GM23338 (cell line): ENCODE measurements at regions not wholly inside any gene's neighbourhood (a gene's known extent, or its start where the extent isn't known, plus 50 kb on each side); places are given as distances from the start of the nearest gene placed in this dataset.

Source experiments
- ATAC-seq: fragments of 200-7000 bp; cut with Tn5 transposase; 3 replicates; pipeline ENCODE4 v1.9.1; 2020
- DNase-seq: peaks from one replicate; pipeline ENCODE4 v3.0.0-alpha.2; 2015; ENCODE audit warnings: low spot score
- H2AFZ ChIP-seq: fragments of 200-600 bp; sonication (generic); 2 replicates; pipeline ENCODE4 v1.8.0; 2016; ENCODE audit warnings: antibody characterized with exemption, mild to moderate bottlenecking, moderate library complexity
- H3F3A ChIP-seq: fragments of 200-600 bp; sonication (generic); replicated peaks from 2 replicates; pipeline ENCODE4 v1.8.0; 2017; ENCODE audit warnings: antibody characterized with exemption, mixed run types, low read depth
- H3K27ac ChIP-seq: fragments of 200-600 bp; sonication (generic); 2 replicates; pipeline ENCODE4 v1.6.1; 2016; ENCODE audit warnings: low read depth
- H3K27me3 ChIP-seq: fragments of 200-600 bp; sonication (generic); 2 replicates; pipeline ENCODE4 v1.8.0; 2016; ENCODE audit warnings: mild to moderate bottlenecking, mixed run types, moderate library complexity; ENCODE audit not compliant: insufficient read depth
- H3K36me3 ChIP-seq: fragments of 200-600 bp; sonication (generic); 2 replicates; pipeline ENCODE4 v1.8.0; 2016; ENCODE audit warnings: mild to moderate bottlenecking; ENCODE audit not compliant: insufficient read depth
- H3K4me1 ChIP-seq: fragments of 200-600 bp; sonication (generic); 2 replicates; pipeline ENCODE4 v1.8.0; 2016; ENCODE audit warnings: mild to moderate bottlenecking, moderate library complexity; ENCODE audit not compliant: insufficient read depth
- H3K4me2 ChIP-seq: fragments of 200-600 bp; sonication (generic); 2 replicates; pipeline ENCODE4 v1.7.1; 2017; ENCODE audit warnings: mixed run types
- H3K4me3 ChIP-seq: fragments of 200-600 bp; sonication (generic); 2 replicates; pipeline ENCODE4 v1.6.1; 2016; ENCODE audit warnings: mixed run types
- H3K79me2 ChIP-seq: fragments of 200-600 bp; sonication (generic); replicated peaks from 2 replicates; pipeline ENCODE4 v1.8.0; 2017; ENCODE audit warnings: mild to moderate bottlenecking; ENCODE audit not compliant: insufficient read depth
- H3K9me2 ChIP-seq: fragments of 200-600 bp; sonication (generic); 2 replicates; pipeline ENCODE4 v1.8.0; 2017; ENCODE audit not compliant: insufficient read depth
- H4K20me1 ChIP-seq: fragments of 200-600 bp; sonication (generic); replicated peaks from 2 replicates; pipeline ENCODE4 v1.8.0; 2017; ENCODE audit warnings: mild to moderate bottlenecking; ENCODE audit not compliant: insufficient read depth
- H3K27ac Mint-ChIP-seq: 2 replicates; pipeline ENCODE4 v1.8.0; 2020; ENCODE audit warnings: inconsistent platforms, mild to moderate bottlenecking, moderate library complexity, mixed read lengths
- H3K27me3 Mint-ChIP-seq: 3 replicates; pipeline ENCODE4 v1.8.0; 2022; ENCODE audit warnings: low read depth, mild to moderate bottlenecking, moderate library complexity, mixed read lengths, inconsistent platforms; ENCODE audit not compliant: insufficient read depth, poor library complexity
- H3K36me3 Mint-ChIP-seq: 3 replicates; pipeline ENCODE4 v1.8.0; 2021; ENCODE audit warnings: low read depth, mild to moderate bottlenecking, inconsistent platforms, moderate library complexity, mixed read lengths
- H3K4me1 Mint-ChIP-seq: 3 replicates; pipeline ENCODE4 v1.8.0; 2020; ENCODE audit warnings: mild to moderate bottlenecking, inconsistent platforms, mixed read lengths
- H3K4me3 Mint-ChIP-seq: 3 replicates; pipeline ENCODE4 v1.8.0; 2021; ENCODE audit warnings: moderate library complexity, mild to moderate bottlenecking, inconsistent platforms, mixed read lengths
- H3K9me3 Mint-ChIP-seq: 3 replicates; pipeline ENCODE4 v1.8.0; 2020; ENCODE audit warnings: moderate library complexity, mild to moderate bottlenecking, inconsistent platforms, mixed read lengths
- CREB1 ChIP-seq: fragments of 250-450 bp; sonication (Bioruptor Pico); IDR thresholded peaks from 2 replicates; pipeline ENCODE4 v1.5.0; 2020; ENCODE audit warnings: low read depth, mild to moderate bottlenecking, moderate library complexity
- CTCF ChIP-seq, 2 experiments: fragments of 200-600 bp in 1 of 2; sonication (generic) in 1 of 2; conservative IDR thresholded peaks; 2 replicates each; pipeline versions ENCODE4 v1.5.1 to v1.6.1; 2016 to 2017; ENCODE audit warnings: antibody characterized with exemption in 2 of 2, low read depth in 2 of 2, mild to moderate bottlenecking in 2 of 2, moderate library complexity in 1 of 2
- ETS1 ChIP-seq: IDR thresholded peaks from 2 replicates; pipeline ENCODE4 v1.6.1; 2016; ENCODE audit warnings: antibody characterized with exemption
- EZH2 ChIP-seq: fragments of 200-600 bp; sonication (generic); IDR thresholded peaks from one replicate; pipeline ENCODE4 v1.8.0; 2017; ENCODE audit warnings: antibody characterized with exemption, mild to moderate bottlenecking, low read depth; ENCODE audit not compliant: unreplicated experiment
- EZH2phosphoT487 ChIP-seq: fragments of 200-600 bp; sonication (generic); IDR thresholded peaks from one replicate; pipeline ENCODE4 v1.8.1; 2018; ENCODE audit warnings: antibody characterized with exemption; ENCODE audit not compliant: unreplicated experiment
- JUNB ChIP-seq: IDR thresholded peaks from one replicate; pipeline ENCODE4 v1.6.1; 2016; ENCODE audit warnings: antibody characterized with exemption; ENCODE audit not compliant: unreplicated experiment
- NANOG ChIP-seq: IDR thresholded peaks from 2 replicates; pipeline ENCODE4 v1.6.1; 2016; ENCODE audit warnings: antibody characterized with exemption, borderline replicate concordance
- REST ChIP-seq: IDR thresholded peaks from one replicate; pipeline ENCODE4 v1.6.1; 2018; ENCODE audit warnings: antibody characterized with exemption; ENCODE audit not compliant: unreplicated experiment
- STAT1 ChIP-seq: IDR thresholded peaks from one replicate; pipeline ENCODE4 v1.6.1; 2016; ENCODE audit warnings: antibody characterized with exemption; ENCODE audit not compliant: unreplicated experiment
- ZNF114 ChIP-seq: fragments of 250-450 bp; sonication (Bioruptor Pico); IDR thresholded peaks from 2 replicates; pipeline ENCODE4 v1.5.0; 2020; ENCODE audit warnings: mild to moderate bottlenecking, moderate library complexity
- ZNF331 ChIP-seq: fragments of 250-450 bp; sonication (Bioruptor Pico); IDR thresholded peaks from 2 replicates; pipeline ENCODE4 v1.5.0; 2020; ENCODE audit warnings: low read depth, mild to moderate bottlenecking, moderate library complexity
- ZNF462 ChIP-seq: fragments of 250-450 bp; sonication (Bioruptor Pico); IDR thresholded peaks from 2 replicates; pipeline ENCODE4 v1.5.0; 2020; ENCODE audit warnings: mild to moderate bottlenecking, moderate library complexity

- Histone ChIP-seq H3K4me1 (no peaks in the 10 kb centered on the region), H3K9me2 (no peaks in the 10 kb centered on the region), H3F3A (no peaks in the 10 kb centered on the region), H3K27ac (no peak overlapping the region), H2AFZ (no peak overlapping the region), H3K36me3 (no peaks in the 10 kb centered on the region), H3K4me3 (no peak overlapping the region), H3K79me2 (no peaks in the 10 kb centered on the region), H3K4me2 (no peak overlapping the region), H4K20me1 (no peaks in the 10 kb centered on the region), H3K27me3 (no peaks in the 10 kb centered on the region)
- Mint-ChIP-seq H3K4me3 (no peak overlapping the region), H3K27ac (no peak overlapping the region), H3K27me3 (peaks cover 4% of the 10 kb centered on the region), H3K36me3 (no peaks in the 10 kb centered on the region), H3K4me1 (no peaks in the 10 kb centered on the region), H3K9me3 (no peaks in the 10 kb centered on the region)
- ATAC-seq = no peak
- TF ChIP-seq ZNF331 (no peak), CTCF (conservative IDR thresholded peaks at IDR 0.05; ENCODE audit: low read depth in 2 of 2) (no peak), ZNF462 (no peak), ETS1 (no peak), EZH2phosphoT487 (no peak), REST (no peak), EZH2 (no peak), STAT1 (no peak), CREB1 (CRISPR knock-in tag) (no peak), ZNF114 (CRISPR knock-in tag) (no peak), NANOG (no peak), JUNB (no peak)
- no peak for DNase-seq
Measured at GRCh38 chr5:21140987-21141386, 1153.0 kb upstream of the CDH18 start.
